HepG2 (cell line): ENCODE measurements at regions not wholly inside any gene's neighbourhood (a gene's known extent, or its start where the extent isn't known, plus 50 kb on each side); places are given as distances from the start of the nearest gene placed in this dataset.

Experiments used
- ATAC-seq: fragments of 200-7000 bp; cut with Tn5 transposase; 3 replicates; pipeline ENCODE4 v1.9.1; 2020; ENCODE audit warnings: mild to moderate bottlenecking, moderate library complexity
- BruUV-seq: library from RNA; stranded (reverse); fragments of 400-500 nt; replicated peaks from 2 replicates; lab custom pipeline; 2021; lab: Mats Ljungman, UMichigan
- CTCF ChIA-PET: fragments of 300-600 bp; formaldehyde crosslinking; extraction: SDS; loops from one replicate; lab custom pipeline; 2021; ENCODE audit warnings: low total read pairs, inconsistent platforms, low intra/inter-chr PET ratio; lab: Yijun Ruan, JAX
- POLR2A ChIA-PET: fragments of 350-600 bp; sonication (Branson Sonifier 250); formaldehyde crosslinking; loops from one replicate; lab custom pipeline; 2020; ENCODE audit warnings: antibody characterized with exemption, inconsistent platforms; lab: Yijun Ruan, JAX
- DNase-seq: peaks from one replicate; pipeline ENCODE4 v3.0.0-alpha.2; 2015; ENCODE audit warnings: low spot score
- FAIRE-seq: peaks from 3 replicates; lab custom pipeline; 2011; peaks lifted over from hg19 to GRCh38; lab: Jason Lieb, UNC
- H2AFZ ChIP-seq: one replicate; pipeline ENCODE4 v1.6.1; 2011; ENCODE audit warnings: low read length, inconsistent platforms
- H3K27ac ChIP-seq: fragments of 300-600 bp; 3 replicates; pipeline ENCODE4 v1.8.0; 2011; ENCODE audit warnings: mixed run types, mild to moderate bottlenecking, mixed read lengths, low read length, inconsistent platforms; ENCODE audit not compliant: insufficient read depth; ENCODE audit errors: extremely low read length
- H3K27me3 ChIP-seq, 2 experiments: fragments of 200-600 bp in 1 of 2; 2 replicates in 1 of 2; 3 replicates in 1 of 2; pipeline versions ENCODE4 v1.6.0 to v1.8.0; 2011; ENCODE audit warnings: low read length in 2 of 2, mild to moderate bottlenecking in 2 of 2, moderate library complexity in 2 of 2, inconsistent platforms in 1 of 2; ENCODE audit not compliant: insufficient read depth in 2 of 2, control insufficient read depth in 1 of 2
- H3K36me3 ChIP-seq, 2 experiments: fragments of 200-600 bp in 1 of 2; replicated peaks in 1 of 2; 2 replicates in 1 of 2; 3 replicates in 1 of 2; pipeline versions ENCODE4 v1.5.1 to v1.8.0; 2011; ENCODE audit warnings: low read length in 2 of 2, inconsistent platforms in 1 of 2; ENCODE audit not compliant: insufficient read depth in 2 of 2, control insufficient read depth in 1 of 2
- H3K4me1 ChIP-seq: 2 replicates; pipeline ENCODE4 v1.5.1; 2012; ENCODE audit warnings: low read length, inconsistent platforms; ENCODE audit not compliant: insufficient read depth
- H3K4me2 ChIP-seq: 2 replicates; pipeline ENCODE4 v1.6.0; 2011; ENCODE audit warnings: low read depth, low read length, inconsistent platforms
- H3K4me3 ChIP-seq, 3 experiments: fragments of 200-600 bp in 1 of 3; sonication (generic), shearing (Covaris generic) in 1 of 3; replicated peaks in 1 of 3; 2 replicates each; pipeline ENCODE4 v1.5.1; 2011 to 2016; ENCODE audit warnings: low read length in 3 of 3, inconsistent platforms in 2 of 3, low read depth in 2 of 3, mild to moderate bottlenecking in 2 of 3, control low read depth in 1 of 3, mixed read lengths in 1 of 3; ENCODE audit not compliant: insufficient read depth in 1 of 3
- H3K79me2 ChIP-seq: one replicate; pipeline ENCODE4 v1.6.1; 2011; ENCODE audit warnings: low read length, inconsistent platforms; ENCODE audit not compliant: insufficient read depth
- H3K9ac ChIP-seq: 2 replicates; pipeline ENCODE4 v1.6.0; 2011; ENCODE audit warnings: mild to moderate bottlenecking, low read depth, low read length, inconsistent platforms; ENCODE audit not compliant: insufficient read depth
- H3K9me3 ChIP-seq: 2 replicates; pipeline ENCODE4 v1.5.1; 2012; ENCODE audit warnings: mild to moderate bottlenecking, low read length
- H4K20me1 ChIP-seq: 2 replicates; pipeline ENCODE4 v1.6.0; 2011; ENCODE audit warnings: inconsistent platforms, mild to moderate bottlenecking, low read length, moderate library complexity; ENCODE audit not compliant: insufficient read depth
- GZF1 ChIP-seq: sonication (generic); formaldehyde crosslinking; IDR thresholded peaks from 2 replicates; pipeline ENCODE4 v1.5.1; 2020; ENCODE audit warnings: mild to moderate bottlenecking, missing genetic modification reagents
- JDP2 ChIP-seq: sonication (generic); formaldehyde crosslinking; IDR thresholded peaks from 2 replicates; pipeline ENCODE4 v1.8.1; 2022; ENCODE audit warnings: missing genetic modification reagents, borderline replicate concordance
- MLLT10 ChIP-seq: sonication (generic); formaldehyde crosslinking; IDR thresholded peaks from 2 replicates; pipeline ENCODE4 v1.4.0; 2020; ENCODE audit warnings: missing genetic modification reagents
- ZNF232 ChIP-seq: sonication (generic); formaldehyde crosslinking; IDR thresholded peaks from 2 replicates; pipeline ENCODE4 v1.4.0; 2020; ENCODE audit warnings: missing genetic modification reagents, borderline replicate concordance
- ZNF354B ChIP-seq: sonication (generic); formaldehyde crosslinking; IDR thresholded peaks from 2 replicates; pipeline ENCODE4 v1.8.0; 2022; ENCODE audit warnings: mild to moderate bottlenecking, missing genetic modification reagents
- ZNF44 ChIP-seq: sonication (generic); formaldehyde crosslinking; IDR thresholded peaks from 2 replicates; pipeline ENCODE4 v1.5.1; 2020; ENCODE audit warnings: mild to moderate bottlenecking, missing genetic modification reagents
- ZNF775 ChIP-seq: sonication (generic); formaldehyde crosslinking; IDR thresholded peaks from 2 replicates; pipeline ENCODE4 v1.4.0; 2020; ENCODE audit warnings: missing genetic modification reagents, mild to moderate bottlenecking, moderate library complexity, borderline replicate concordance
- WGBS: methylation state at CpG from one replicate; pipeline ENCODE4 v1.1.6; 2017; ENCODE audit warnings: low lambda C conversion rate; 5-methylcytosine and 5-hydroxymethylcytosine counted together
- in situ Hi-C: cut with HindIII; loops from 2 replicates; pipeline ENCODE4 v1.10.0; 2017; ENCODE audit warnings: low pct_unique_long_range_greater_than_20kb; ENCODE audit not compliant: extremely low pct_ligation_motif_present
- intact Hi-C: fragments of 100-400 bp; cut with micrococcal nuclease; formaldehyde crosslinking; loops from one replicate; pipeline ENCODE4 v1.10.0; 2022; ENCODE audit not compliant: unreplicated experiment
- TF ChIP-seq, protein P1 (sequence below): sonication (generic); formaldehyde crosslinking; IDR thresholded peaks from 2 replicates; pipeline ENCODE4 v1.5.0; 2020; ENCODE audit warnings: mild to moderate bottlenecking, missing genetic modification reagents, borderline replicate concordance
- TF ChIP-seq, protein P2 (sequence below): sonication (generic); formaldehyde crosslinking; IDR thresholded peaks from 2 replicates; pipeline ENCODE4 v1.4.0; 2020; ENCODE audit warnings: missing genetic modification reagents
- TF ChIP-seq, protein P3 (sequence below): sonication (generic); formaldehyde crosslinking; IDR thresholded peaks from 2 replicates; pipeline ENCODE4 v1.5.1; 2020; ENCODE audit warnings: missing genetic modification reagents, mild to moderate bottlenecking, borderline replicate concordance

DNA sequence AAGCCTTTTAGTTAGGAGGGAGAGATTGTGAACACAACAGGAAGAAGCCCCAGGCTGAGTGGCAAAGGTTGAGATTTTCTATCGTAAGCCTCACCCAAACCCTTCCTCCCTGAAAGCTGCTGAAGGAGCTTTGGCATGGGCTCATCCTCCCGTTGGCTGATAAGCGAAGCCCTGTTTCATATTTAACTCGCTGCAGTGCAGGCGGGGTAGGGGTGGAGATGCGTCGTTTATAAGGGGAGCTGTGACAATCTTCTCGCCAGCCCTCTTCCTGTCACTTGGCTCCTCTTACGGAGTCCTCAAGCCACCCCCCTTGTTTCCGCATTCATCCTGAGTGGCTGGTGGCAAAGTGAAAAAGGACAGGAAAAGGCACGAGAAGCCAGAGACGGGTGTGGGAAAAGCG, 137.0 kb downstream of the OR4C45 start (continued):
- TF ChIP-seq, protein P1, sequence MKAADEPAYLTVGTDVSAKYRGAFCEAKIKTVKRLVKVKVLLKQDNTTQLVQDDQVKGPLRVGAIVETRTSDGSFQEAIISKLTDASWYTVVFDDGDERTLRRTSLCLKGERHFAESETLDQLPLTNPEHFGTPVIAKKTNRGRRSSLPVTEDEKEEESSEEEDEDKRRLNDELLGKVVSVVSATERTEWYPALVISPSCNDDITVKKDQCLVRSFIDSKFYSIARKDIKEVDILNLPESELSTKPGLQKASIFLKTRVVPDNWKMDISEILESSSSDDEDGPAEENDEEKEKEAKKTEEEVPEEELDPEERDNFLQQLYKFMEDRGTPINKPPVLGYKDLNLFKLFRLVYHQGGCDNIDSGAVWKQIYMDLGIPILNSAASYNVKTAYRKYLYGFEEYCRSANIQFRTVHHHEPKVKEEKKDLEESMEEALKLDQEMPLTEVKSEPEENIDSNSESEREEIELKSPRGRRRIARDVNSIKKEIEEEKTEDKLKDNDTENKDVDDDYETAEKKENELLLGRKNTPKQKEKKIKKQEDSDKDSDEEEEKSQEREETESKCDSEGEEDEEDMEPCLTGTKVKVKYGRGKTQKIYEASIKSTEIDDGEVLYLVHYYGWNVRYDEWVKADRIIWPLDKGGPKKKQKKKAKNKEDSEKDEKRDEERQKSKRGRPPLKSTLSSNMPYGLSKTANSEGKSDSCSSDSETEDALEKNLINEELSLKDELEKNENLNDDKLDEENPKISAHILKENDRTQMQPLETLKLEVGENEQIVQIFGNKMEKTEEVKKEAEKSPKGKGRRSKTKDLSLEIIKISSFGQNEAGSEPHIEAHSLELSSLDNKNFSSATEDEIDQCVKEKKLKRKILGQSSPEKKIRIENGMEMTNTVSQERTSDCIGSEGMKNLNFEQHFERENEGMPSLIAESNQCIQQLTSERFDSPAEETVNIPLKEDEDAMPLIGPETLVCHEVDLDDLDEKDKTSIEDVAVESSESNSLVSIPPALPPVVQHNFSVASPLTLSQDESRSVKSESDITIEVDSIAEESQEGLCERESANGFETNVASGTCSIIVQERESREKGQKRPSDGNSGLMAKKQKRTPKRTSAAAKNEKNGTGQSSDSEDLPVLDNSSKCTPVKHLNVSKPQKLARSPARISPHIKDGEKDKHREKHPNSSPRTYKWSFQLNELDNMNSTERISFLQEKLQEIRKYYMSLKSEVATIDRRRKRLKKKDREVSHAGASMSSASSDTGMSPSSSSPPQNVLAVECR (CRISPR knock-in tag): no peak
- TF ChIP-seq ZNF354B (CRISPR knock-in tag): no peak

DNA sequence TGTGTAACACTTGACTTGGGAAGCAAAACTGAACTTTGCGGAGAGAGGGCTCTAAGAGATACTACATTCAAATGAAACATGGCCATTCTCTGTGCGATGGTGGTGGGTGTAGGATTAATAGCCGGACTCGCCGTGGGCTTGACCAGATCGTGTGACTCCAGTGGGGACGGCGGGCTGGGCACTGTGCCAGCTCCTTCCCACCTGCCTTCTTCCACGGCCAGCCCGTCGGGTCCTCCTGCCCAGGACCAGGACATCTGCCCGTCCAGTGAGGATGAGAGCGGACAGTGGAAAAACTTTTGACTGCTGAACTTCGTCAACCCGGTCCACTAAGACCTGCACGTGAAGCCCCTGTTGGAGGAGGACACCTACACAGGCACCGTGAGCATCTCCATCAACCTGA, 137.4 kb downstream of the OR4C45 start:
- Histone ChIP-seq H3K9me3 (peaks cover 61% of the 10 kb centered on the region), H3K9ac (no peak overlapping the region), H3K4me3 (no peak overlapping the region), H3K27ac (no peak overlapping the region), H3K79me2 (no peaks in the 10 kb centered on the region), H3K4me2 (no peak overlapping the region), H3K36me3 (no peaks in the 10 kb centered on the region), H3K27me3 (no peaks in the 10 kb centered on the region), H4K20me1 (no peaks in the 10 kb centered on the region)
- DNase-seq: no peak
- 84% methylated on average over 9 of the region's 17 CpGs for WGBS
- intact Hi-C loops: no loop called here
- POLR2A ChIA-PET: no interaction called here
- no peak for FAIRE-seq
- in situ Hi-C loops: no loop called here
- TF ChIP-seq ZNF232 (CRISPR knock-in tag) (no peak), JDP2 (CRISPR knock-in tag) (no peak), GZF1 (CRISPR knock-in tag) (no peak), ZNF775 (no peak), MLLT10 (CRISPR knock-in tag) (no peak), ZNF44 (CRISPR knock-in tag) (no peak)
- TF ChIP-seq, protein P2, sequence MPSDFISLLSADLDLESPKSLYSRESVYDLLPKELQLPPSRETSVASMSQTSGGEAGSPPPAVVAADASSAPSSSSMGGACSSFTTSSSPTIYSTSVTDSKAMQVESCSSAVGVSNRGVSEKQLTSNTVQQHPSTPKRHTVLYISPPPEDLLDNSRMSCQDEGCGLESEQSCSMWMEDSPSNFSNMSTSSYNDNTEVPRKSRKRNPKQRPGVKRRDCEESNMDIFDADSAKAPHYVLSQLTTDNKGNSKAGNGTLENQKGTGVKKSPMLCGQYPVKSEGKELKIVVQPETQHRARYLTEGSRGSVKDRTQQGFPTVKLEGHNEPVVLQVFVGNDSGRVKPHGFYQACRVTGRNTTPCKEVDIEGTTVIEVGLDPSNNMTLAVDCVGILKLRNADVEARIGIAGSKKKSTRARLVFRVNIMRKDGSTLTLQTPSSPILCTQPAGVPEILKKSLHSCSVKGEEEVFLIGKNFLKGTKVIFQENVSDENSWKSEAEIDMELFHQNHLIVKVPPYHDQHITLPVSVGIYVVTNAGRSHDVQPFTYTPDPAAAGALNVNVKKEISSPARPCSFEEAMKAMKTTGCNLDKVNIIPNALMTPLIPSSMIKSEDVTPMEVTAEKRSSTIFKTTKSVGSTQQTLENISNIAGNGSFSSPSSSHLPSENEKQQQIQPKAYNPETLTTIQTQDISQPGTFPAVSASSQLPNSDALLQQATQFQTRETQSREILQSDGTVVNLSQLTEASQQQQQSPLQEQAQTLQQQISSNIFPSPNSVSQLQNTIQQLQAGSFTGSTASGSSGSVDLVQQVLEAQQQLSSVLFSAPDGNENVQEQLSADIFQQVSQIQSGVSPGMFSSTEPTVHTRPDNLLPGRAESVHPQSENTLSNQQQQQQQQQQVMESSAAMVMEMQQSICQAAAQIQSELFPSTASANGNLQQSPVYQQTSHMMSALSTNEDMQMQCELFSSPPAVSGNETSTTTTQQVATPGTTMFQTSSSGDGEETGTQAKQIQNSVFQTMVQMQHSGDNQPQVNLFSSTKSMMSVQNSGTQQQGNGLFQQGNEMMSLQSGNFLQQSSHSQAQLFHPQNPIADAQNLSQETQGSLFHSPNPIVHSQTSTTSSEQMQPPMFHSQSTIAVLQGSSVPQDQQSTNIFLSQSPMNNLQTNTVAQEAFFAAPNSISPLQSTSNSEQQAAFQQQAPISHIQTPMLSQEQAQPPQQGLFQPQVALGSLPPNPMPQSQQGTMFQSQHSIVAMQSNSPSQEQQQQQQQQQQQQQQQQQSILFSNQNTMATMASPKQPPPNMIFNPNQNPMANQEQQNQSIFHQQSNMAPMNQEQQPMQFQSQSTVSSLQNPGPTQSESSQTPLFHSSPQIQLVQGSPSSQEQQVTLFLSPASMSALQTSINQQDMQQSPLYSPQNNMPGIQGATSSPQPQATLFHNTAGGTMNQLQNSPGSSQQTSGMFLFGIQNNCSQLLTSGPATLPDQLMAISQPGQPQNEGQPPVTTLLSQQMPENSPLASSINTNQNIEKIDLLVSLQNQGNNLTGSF (CRISPR knock-in tag): no peak
- TF ChIP-seq, protein P3, sequence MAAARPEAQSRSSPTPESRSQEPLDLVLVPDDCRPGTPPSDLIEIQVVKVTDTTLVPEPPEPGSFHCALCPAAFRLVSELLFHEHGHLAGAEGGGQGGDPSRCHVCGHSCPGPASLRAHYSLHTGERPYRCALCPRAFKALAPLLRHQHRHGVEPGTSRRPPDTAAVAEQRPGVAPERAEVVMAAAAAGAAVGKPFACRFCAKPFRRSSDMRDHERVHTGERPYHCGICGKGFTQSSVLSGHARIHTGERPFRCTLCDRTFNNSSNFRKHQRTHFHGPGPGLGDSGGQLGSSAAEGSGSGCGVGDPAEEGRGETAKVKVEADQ: no peak
- TF ChIP-seq, all 625 proteins: peak for 0
- BruUV-seq: no TSS peak
- Histone ChIP-seq H2AFZ (no peak overlapping the region), H3K4me1 (no peaks in the 10 kb centered on the region)
- CTCF ChIA-PET: no interaction called here
- ATAC-seq: no peak
